Cortex of kidney (tissue), 1 donor: ENCODE measurements at regions not wholly inside any gene's neighbourhood (a gene's known extent, or its start where the extent isn't known, plus 50 kb on each side); places are given as distances from the start of the nearest gene placed in this dataset.

Experiments
- DNase-seq: peaks from one replicate; lab custom pipeline; 2025; lab: John Stamatoyannopoulos, UW

- DNase-seq: no peak
Measured at GRCh38 chr10:63744060-63744941, 223.1 kb downstream of the REEP3 start.

DNA sequence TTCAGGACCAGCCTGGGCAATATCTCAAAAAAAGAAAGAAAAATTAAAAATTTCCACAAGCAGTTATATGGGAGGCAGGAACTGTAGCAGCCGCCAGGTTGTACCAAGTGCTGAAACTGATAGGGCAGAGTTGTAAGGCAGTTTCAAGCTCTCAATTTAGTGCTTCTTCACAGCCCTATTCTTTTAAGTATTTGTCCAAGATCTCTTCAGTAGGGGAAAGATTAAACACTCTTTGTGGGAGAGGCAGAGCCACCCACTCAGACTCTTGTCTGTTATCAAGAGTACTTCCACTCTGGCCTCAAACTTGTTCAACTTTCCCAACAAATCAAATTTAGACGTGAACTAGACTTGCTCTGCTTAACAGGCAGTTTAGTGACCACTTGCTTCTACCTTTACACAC, 228.7 kb downstream of the REEP3 start:
- DNase-seq: no peak

DNA sequence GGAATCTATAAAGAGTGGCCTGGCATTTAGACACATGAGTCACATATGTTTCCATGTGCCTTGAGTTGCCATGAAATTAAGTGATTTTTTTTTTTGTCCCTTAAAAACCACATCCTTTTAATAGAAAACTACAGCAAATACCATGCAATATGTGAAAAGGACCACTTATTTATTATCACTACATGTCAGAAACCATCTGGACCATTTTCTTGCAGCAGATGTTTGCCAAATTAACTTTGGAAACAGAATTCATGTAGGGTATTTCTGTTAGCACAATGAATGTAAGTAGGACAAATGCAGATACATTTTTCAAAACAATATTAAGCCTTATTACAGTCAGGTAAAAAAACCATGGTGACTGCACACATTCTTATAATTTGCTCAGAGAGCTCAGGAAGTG, 230.6 kb downstream of the REEP3 start:
- DNase-seq: no peak

DNA sequence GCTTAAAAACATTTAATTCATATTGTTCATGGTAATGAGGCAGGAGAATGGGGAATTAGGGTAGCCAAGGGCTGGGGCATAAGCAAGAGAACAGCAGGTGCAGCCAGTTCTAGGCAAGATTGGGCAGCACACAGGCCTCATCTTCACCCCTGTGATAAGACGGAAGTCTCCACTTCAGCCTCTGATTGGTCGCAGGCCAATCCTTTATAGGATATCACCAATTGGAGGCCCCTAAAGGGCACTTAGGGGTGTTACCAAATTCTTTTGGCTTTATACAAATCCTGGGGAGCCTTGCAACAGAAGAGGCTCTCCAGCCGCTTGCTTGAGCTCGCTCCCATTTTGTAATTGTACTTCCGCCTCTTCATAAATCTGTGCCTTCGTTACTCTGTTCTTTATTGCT, 231.1 kb downstream of the REEP3 start:
- DNase-seq: no peak

- DNase-seq: no peak
Measured at GRCh38 chr10:63753808-63754207, 232.6 kb downstream of the REEP3 start.

GRCh38 chr10:63755441-63755840, 234.2 kb downstream of the REEP3 start:
- no peak for DNase-seq

GRCh38 chr10:63757067-63757466, 235.9 kb downstream of the REEP3 start:
- DNase-seq: no peak

DNA sequence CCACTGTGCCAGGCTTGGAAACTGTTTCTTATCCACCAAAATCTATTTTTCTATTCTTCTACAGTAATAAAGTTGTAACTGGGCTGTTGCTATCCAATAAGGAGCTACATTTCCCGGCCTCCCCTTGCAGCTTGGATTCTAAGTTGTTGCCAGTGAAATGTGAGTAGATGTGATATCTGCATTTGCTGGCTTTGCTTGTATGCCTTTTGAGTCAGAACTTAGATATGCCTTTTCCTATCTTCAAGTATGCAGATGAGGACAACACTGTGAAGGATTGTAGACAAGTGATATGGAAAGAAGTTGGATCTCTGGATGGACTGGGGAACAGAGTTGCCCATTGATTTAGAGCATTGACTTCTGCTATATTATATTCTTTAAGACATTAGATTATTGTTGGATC, 236.9 kb downstream of the REEP3 start:
- no peak for DNase-seq

GRCh38 chr10:63759335-63759734, 238.1 kb downstream of the REEP3 start:
- DNase-seq: no peak

- DNase-seq: no peak
Measured at GRCh38 chr10:63760034-63760707, 239.0 kb downstream of the REEP3 start.

- DNase-seq: no peak
Measured at GRCh38 chr10:63760708-63761047, 239.5 kb downstream of the REEP3 start.

- no peak for DNase-seq
Measured at GRCh38 chr10:63761243-63761642, 240.0 kb downstream of the REEP3 start.

DNA sequence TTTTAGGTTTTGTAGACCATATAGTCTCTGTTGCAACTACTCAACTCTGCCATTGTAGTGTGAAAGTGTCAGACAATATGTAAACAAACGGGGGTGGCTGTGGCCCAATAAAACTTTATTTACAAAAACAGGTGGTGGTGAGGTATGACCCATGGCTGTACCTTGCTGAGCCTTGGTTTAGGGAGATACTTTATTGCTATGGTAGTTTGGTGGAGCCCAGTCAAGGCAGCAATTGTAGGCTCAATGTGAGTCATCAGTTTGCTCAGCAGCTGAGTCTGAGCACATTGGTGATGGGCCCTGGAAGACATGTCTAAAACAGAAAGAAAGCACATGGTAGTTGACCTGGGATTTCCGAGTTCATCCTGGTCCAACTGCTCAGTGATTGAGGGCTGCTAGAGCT, 242.5 kb downstream of the REEP3 start:
- no peak for DNase-seq

GRCh38 chr10:63765126-63765525, 243.9 kb downstream of the REEP3 start:
- no peak for DNase-seq

DNA sequence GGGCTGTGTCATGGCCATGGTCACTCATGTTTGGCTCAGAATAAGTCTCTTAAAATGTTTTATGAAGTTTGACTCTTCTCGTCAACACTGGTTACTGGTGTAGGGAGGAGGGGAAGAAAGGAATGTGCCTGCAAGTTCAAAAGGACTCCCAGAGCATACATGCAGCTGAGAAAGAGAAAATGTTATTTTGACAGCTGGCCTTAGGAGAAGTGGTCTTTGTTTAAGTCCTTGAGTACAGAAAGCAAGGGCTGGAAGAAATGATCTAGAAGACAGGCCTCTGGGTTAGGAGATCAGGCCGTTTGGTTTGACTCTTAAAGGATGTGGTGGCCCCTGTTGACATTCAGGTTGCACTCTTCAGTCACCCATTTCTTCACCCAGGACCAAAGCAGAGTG, 245.5 kb downstream of the REEP3 start:
- no peak for DNase-seq

DNA sequence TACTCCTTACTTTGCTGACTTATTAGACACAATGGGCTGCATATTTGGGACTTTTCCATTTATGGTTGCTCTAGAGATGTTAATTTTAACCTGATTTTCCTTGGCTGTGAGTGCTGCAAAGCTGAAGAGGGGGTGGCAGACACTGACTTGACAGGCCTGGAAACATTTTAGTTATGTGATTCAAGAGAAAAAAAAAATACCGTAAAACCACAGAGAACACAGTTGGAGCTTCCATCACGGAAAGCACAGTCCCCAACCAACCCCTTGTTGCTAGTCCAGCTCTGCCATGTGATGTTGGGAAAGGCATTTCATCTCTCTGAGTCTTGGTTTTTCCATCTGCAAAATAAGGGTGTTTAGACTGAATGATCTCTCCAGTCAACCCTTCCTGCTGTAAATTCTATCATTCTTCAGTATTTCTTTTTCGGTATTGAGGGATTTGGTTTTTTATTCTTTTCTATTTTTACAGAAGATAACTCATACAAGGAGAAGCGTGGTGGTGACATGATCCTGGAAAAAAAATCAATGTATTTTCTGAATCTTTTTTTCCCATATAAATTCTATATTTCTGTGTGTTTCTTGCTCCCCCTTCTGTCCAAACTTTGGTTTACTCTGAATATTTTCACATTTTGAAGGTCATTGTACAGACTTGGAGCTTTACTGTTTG, 246.1 kb downstream of the REEP3 start:
- no peak for DNase-seq

DNA sequence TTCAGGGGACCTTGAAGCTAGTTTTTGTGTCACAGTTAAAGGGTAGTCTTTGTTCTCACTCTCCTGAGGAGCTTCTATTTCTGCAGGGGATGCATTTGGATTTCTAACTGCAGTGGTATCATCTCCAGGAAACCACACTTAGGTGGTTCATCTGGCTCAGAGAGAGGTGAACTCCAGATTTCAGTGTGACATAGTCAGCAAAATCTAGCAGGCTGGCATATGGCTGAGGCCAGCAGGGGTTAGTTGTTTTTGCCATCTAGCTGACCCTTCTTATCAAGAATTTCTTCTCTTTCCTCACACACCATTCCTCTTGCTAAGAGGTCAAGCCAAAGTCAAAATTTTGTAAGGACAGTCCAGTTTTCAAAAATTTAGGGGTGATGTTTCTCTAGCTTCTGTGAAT, 248.2 kb downstream of the REEP3 start:
- no peak for DNase-seq

- DNase-seq: no peak
Measured at GRCh38 chr10:63770523-63770922, 249.3 kb downstream of the REEP3 start.

- DNase-seq: no peak
Measured at GRCh38 chr10:63772491-63772890, 251.3 kb downstream of the REEP3 start.

DNA sequence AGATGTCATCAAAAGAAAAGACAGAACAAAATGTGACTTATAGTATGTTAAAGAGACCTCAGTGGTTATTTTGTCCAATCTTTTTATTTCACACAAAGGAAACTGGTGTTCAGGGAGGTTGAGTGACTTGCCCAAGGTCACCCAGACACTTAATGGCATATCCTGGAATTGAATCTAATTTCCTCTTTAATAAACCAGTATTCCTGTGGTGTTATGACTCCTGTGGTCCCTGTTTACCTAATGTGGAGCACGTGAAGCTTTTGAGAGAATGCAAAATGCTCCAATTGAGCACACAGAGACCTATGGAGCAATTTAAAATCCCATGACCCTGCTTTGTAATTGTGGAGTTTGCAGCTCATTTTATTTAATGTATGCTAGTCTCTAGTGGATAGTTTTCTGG, 251.9 kb downstream of the REEP3 start:
- DNase-seq: no peak

DNA sequence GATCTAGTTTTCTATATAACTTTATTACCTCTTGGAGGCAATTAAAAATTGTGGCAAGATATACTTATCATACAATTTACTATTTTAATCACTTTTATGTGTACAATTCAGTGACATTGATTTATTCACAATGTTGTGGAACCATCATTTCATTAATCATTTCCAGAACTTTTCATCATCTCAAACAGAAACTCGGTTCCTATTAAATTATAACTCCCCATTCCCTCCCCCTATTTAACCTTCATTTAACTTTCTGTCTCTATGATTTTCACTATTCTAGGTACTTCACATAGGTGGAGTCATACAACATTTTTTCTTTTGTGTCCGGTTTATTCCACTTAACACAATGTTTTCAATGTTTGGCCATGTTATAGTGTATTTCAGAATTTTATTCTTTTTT, 252.8 kb downstream of the REEP3 start:
- DNase-seq: no peak

DNA sequence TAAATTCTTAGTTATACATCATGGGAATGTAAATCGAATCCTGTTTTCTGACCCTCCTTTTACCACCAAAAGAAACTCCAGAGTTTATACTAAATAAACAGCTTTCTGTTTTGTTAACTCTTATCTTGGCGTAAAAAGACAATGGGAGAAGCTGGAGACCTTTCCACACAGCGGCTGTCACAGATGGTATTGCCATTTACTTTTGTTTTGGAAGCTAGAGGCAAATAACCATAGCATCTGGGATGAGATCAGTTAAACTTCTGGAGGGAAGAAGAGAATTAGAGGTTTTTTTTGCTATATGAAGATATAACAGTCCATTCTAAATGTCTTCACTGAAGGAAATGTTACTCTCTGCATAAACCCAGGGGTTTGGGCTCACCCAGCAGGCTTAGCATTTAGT, 258.9 kb downstream of the REEP3 start:
- no peak for DNase-seq

DNA sequence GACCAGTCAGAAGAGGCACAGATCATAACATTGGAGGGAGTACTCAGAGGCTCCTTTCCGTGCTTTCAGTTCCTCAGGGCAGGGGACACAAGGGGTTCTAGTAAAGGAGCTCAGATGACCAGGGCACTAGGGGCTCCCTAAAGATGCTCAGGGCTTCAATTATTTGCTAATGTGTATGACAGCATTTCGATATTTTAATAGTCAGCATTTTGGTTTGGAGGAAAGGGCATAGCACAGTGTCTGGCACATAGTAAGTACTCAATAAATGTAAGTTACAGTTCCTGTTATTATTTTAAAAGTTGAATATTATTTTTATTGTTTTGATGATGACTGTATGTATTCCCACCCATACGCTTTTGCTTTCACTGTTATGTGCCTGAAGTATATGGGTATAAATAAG, 260.0 kb downstream of the REEP3 start:
- DNase-seq: no peak
